GM18508 (cell line): ENCODE measurements at regions not wholly inside any gene's neighbourhood (a gene's known extent, or its start where the extent isn't known, plus 50 kb on each side); places are given as distances from the start of the nearest gene placed in this dataset.
"Not testable (repeated sequence)": the region's sequence is repeated elsewhere in the genome, so short reads cannot be mapped to it uniquely, and the experiment has no call there.

Source experiments
- ATAC-seq: cut with Tn5 transposase; IDR thresholded peaks from one replicate; pipeline ENCODE4 v1.9.1; 2021; ENCODE audit warnings: moderate number of reproducible peaks; ENCODE audit not compliant: insufficient read depth, unreplicated experiment

GRCh38 chr4:65265526-65265925 lies 404.8 kb downstream of the EPHA5 start:
- ATAC-seq, result no peak

DNA sequence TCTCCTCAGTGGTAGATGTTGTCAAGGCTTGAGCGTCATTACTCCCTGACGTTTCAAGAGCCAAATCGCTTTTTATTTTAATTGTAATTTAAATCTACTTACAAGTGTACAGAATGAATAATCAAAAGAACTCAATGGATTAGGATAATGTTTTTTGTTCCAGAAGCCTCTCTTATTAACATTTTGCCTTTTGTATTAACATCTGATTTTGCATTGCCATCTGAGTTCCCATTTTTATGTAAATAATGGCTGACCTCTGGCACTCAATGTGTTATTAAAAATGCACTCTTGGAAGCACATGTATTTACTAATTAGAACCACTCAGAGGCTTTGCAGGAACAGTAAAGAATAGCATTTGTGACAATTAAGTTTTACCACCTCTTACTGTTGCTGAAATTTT lies 411.0 kb downstream of the EPHA5 start:
- ATAC-seq, result no peak

GRCh38 chr4:65250916-65251315 lies 419.4 kb downstream of the EPHA5 start:
- ATAC-seq, result no peak

- ATAC-seq, result no peak
These were observed 421.2 kb downstream of the EPHA5 start for GRCh38 chr4:65249111-65249510.

- no peak for ATAC-seq
These were observed 428.0 kb downstream of the EPHA5 start for GRCh38 chr4:65242156-65242846.

DNA sequence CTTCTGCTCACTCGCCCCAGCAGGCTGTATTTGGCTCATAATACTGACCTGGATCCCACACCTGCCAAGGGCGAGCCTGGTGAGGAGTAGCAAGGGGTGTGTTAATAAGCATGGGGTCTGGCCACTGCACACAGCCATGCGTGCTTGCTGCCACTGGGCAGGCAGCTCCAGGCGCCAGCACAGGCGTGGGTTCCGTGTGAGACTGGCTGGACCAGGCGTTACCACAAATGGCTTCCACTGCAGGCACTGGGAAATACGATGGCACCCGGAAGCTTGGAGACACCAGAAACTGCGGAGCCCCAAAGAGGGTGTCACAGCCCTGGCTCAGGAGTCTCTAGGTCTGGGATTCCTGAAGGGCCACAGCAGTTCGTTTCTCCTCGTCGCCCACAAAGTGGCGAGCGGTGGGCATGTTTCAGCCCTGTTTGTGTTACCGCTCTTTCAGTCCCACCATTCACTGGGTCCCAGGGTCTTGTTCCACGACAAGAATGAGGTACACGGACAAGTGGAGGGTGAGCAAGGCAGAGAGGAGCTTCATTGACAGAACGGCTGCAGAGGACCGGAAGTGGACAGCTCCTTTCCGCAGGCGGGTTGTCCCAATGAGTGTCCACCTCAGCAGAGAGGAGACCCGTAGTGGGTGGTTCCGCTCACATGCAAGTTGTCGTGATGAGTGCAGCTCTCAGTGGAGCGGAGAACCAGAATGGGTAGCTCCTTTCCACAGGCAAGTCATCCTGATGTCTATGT lies 428.9 kb downstream of the EPHA5 start:
- ATAC-seq, result no peak

DNA sequence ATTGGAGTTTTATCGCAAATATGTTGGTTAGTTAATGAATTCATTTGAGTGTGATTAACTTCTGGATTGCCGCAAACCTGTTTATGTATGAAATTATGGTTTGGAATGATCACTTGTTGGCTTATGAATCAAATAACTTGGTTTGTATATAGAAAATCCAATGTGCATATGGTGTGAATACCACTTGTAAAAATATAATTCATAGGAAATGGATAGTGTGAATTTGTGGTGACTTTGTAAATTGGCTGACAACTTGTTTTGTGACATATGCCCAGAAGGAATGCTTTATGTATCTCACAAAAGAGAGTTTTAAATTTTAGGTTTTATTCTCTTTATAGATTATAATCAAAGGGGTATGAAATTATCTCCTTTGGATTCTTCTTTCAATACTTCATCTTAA lies 436.2 kb downstream of the EPHA5 start:
- no peak for ATAC-seq

DNA sequence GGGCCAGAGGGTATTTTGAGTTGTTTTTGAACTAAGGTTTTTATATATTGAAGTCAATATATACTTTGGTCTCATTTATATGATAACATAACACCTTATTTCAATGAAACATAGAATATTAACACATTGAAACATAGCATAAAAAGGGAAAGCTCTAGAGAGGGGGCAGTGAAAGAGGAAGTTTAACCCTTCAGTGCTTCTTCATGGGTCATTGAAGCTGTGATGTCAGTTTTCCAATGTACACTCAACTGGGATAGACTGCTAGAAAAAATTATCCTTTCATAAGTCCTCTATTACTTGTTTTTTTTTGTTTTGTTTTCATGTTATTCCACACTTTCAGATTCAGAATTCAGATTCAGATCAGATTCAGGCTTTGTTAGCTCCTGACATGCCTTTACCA lies 442.7 kb downstream of the EPHA5 start:
- no peak for ATAC-seq

DNA sequence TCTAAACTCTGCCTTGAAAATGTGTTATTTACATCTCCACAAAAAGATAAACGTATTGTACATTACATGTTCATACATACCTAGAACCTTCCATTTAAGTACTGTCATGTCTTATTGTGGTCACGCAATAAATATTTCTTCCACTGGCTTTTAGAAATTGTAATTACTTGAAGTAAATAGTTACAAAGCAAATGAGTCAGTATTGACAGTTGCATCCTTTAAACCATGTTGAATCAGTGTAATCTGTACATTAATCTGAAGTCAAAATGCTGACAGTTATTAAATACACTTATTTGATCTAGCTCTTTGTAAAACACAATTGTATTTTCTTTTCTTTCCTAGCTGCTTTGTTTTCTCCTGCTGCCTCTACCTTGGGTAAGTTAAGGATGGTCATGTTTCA lies 446.7 kb downstream of the EPHA5 start:
- no peak for ATAC-seq

DNA sequence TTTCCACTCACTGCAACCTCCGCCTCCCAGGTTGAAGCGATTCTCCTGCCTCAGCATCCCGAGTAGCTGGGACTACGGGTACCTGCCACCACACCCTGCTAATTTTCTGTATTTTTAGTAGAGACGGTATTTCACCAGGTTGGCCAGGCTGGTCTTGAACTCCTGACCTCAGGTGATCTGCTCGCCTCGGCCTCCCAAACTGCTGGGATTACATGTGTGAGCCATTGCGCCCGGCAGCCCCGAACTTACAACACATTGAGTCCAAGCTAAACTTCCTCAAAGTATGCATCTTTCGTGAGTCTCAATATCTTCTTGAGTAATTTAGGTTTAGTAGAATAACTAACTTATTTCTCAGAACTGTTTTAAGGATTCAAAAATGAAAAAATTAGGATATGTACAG lies 447.2 kb downstream of the EPHA5 start:
- ATAC-seq, result not testable (repeated sequence)

GRCh38 chr4:65217179-65217578 lies 453.1 kb downstream of the EPHA5 start:
- ATAC-seq, result no peak

DNA sequence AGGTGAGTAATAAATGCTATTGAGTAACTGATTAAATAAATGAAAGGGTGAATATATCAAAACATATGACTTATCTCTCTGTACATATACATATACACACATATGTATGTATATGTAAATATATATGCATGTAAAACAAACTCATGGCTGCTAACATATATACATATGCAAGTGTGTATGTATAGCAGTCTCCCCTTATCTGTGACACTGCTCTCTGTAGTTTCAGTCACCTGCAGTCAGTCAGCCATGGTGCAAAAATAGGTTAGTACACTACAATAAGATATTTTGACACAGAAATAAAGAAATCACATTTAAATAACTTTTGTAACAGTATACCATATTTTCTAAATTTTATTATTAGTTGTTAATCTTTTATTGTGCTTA lies 467.4 kb downstream of the EPHA5 start:
- ATAC-seq, result no peak

- no peak for ATAC-seq
These were observed 468.0 kb downstream of the EPHA5 start for GRCh38 chr4:65202165-65202852.

GRCh38 chr4:65195666-65196065 lies 474.6 kb downstream of the EPHA5 start:
- no peak for ATAC-seq

GRCh38 chr4:65195002-65195401 lies 475.3 kb downstream of the EPHA5 start:
- no peak for ATAC-seq

- no peak for ATAC-seq
These were observed 476.3 kb downstream of the EPHA5 start for GRCh38 chr4:65193985-65194384.

GRCh38 chr4:65190780-65191179 lies 479.5 kb downstream of the EPHA5 start:
- ATAC-seq, result no peak

DNA sequence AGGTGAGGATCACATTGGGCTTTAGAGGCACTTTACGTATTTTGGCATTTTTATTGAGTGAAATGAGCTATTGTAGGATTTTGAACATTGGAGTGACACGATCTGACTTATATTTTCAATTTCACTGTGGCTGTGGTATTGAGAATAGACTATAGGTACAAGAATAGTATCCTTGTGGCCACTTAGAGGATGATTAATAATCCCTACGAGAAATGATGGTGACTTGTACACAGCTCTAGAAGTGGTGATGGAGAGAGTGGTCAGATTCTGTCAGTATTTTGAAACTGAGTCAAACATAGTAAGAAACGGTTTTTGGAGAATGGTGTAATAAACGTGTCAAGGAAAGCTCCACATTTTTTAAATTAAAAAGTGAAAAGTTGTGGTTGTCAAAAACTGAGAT lies 494.7 kb downstream of the EPHA5 start:
- no peak for ATAC-seq

DNA sequence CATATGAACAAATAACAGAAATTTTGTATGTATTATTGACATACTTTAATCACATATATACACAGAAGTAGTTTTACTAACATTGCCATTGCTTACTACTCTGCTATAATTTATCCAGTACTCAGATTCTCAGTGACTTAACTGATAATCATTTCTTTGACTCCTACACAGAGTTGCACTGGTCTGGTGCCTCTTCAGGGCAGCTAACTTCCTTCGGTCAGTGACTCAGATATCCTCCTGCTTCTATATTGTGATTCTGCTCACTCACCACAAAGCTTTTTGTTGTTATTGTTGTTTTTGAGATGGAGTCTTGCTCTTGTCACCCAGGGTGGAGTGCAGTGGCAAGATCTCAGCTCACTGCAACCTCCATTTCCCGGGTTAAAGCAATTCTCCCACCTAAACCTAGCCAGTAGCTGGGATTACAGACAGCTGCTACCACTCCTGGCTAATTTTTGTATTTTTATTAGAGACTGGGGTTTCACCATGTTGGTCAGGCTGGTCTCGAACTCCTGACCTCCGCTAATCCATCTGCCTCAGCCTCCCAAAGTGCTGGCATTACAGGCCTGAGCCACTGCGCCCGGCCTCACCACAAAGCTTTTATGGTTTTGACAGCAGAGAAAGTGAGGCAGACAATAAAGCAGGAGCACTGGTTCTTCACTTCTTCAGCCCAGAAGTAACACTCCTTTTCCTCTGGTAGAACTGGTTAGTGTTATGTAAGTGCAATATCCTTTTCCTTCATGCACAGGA lies 499.3 kb downstream of the EPHA5 start:
- no peak for ATAC-seq

DNA sequence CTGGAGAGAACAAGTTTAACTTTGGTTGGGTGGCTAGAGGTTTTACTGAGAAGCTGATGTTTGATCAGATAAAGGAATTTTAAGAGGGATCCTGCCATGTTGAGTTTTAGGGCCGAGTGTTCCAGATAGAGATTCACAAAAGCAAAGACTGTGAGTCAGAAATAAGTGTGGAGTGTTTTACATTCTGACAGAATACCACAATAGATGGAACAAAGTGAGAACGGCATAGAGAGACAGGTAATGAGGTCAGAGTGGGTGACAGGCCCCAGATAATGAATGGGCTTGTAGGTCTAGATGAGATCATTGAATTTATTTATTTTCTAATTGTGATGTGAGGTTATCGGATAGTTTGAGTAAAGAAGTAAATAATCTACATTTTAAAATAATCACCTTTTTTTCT lies 502.6 kb downstream of the EPHA5 start:
- no peak for ATAC-seq

DNA sequence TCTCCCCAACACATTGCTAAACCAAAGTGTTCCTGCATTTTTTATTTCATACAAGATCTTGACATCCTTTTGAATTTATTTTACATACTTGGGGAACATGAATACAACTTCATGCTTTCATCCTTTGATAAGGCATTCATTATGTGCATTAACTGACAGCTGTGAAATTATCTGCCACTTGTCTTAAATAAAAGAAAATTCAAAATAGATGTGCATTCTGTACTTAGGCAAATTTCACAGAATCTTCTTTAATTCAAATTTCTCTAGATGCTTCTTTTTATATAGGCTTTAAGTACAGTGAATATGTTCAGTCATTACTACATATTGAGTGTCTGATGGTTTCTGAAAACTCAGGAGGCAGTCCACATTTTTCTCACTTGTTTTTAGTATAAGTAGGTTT lies 518.1 kb downstream of the EPHA5 start:
- no peak for ATAC-seq
